ENCODE measurements at regions not wholly inside any gene's neighbourhood (a gene's known extent, or its start where the extent isn't known, plus 50 kb on each side); places are given as distances from the start of the nearest gene placed in this dataset.
A peak's percentile ranks its signal among the peaks of the same experiment; 100 is the strongest.

GRCh38 chr1:185500001-185500626, 183.1 kb upstream of the IVNS1ABP start:
- DNase-seq (ENCODE audit: low spot score) = no peak

- no peak for DNase-seq (ENCODE audit: low spot score)
Observed at GRCh38 chr1:185498207-185498606, 181.2 kb upstream of the IVNS1ABP start.

- DNase-seq (ENCODE audit: low spot score) = no peak
Observed at GRCh38 chr1:185497177-185497576, 180.1 kb upstream of the IVNS1ABP start.

- DNase-seq (ENCODE audit: low spot score) = no peak
Observed at GRCh38 chr1:185495898-185496297, 178.9 kb upstream of the IVNS1ABP start.

GRCh38 chr1:185495007-185495406, 178.0 kb upstream of the IVNS1ABP start:
- no peak for DNase-seq (ENCODE audit: low spot score)

- no peak for DNase-seq (ENCODE audit: low spot score)
Observed at GRCh38 chr1:185492089-185492825, 175.2 kb upstream of the IVNS1ABP start.

GRCh38 chr1:185491604-185492003, 174.6 kb upstream of the IVNS1ABP start:
- DNase-seq (ENCODE audit: low spot score) = no peak

- no peak for DNase-seq (ENCODE audit: low spot score)
Observed at GRCh38 chr1:185490924-185491323, 173.9 kb upstream of the IVNS1ABP start.

GRCh38 chr1:185489406-185489805, 172.4 kb upstream of the IVNS1ABP start:
- no peak for DNase-seq (ENCODE audit: low spot score)

- DNase-seq (ENCODE audit: low spot score) = no peak
Observed at GRCh38 chr1:185488808-185489207, 171.8 kb upstream of the IVNS1ABP start.

GRCh38 chr1:185487936-185488335, 170.9 kb upstream of the IVNS1ABP start:
- DNase-seq (ENCODE audit: low spot score) = no peak

- DNase-seq (ENCODE audit: low spot score) = no peak
Observed at GRCh38 chr1:185487026-185487425, 170.0 kb upstream of the IVNS1ABP start.

- no peak for DNase-seq (ENCODE audit: low spot score)
Observed at GRCh38 chr1:185486346-185486745, 169.3 kb upstream of the IVNS1ABP start.

- DNase-seq (ENCODE audit: low spot score) = peak; percentile 26
Observed at GRCh38 chr1:185483664-185484450, 166.8 kb upstream of the IVNS1ABP start.

- no peak for DNase-seq (ENCODE audit: low spot score)
Observed at GRCh38 chr1:185483217-185483616, 166.2 kb upstream of the IVNS1ABP start.

- DNase-seq (ENCODE audit: low spot score) = no peak
Observed at GRCh38 chr1:185480545-185480944, 163.5 kb upstream of the IVNS1ABP start.

- peak; percentile 24 for DNase-seq (ENCODE audit: low spot score)
Observed at GRCh38 chr1:185479796-185480195, 162.8 kb upstream of the IVNS1ABP start.

- no peak for DNase-seq (ENCODE audit: low spot score)
Observed at GRCh38 chr1:185478877-185479276, 161.8 kb upstream of the IVNS1ABP start.

GRCh38 chr1:185477638-185478580, 160.9 kb upstream of the IVNS1ABP start:
- no peak for DNase-seq (ENCODE audit: low spot score)

- no peak for DNase-seq (ENCODE audit: low spot score)
Observed at GRCh38 chr1:185474440-185475149, 157.6 kb upstream of the IVNS1ABP start.

GRCh38 chr1:185473186-185473585, 156.1 kb upstream of the IVNS1ABP start:
- no peak for DNase-seq (ENCODE audit: low spot score)
